GM18498 (cell line): ENCODE measurements at regions not wholly inside any gene's neighbourhood (a gene's known extent, or its start where the extent isn't known, plus 50 kb on each side); places are given as distances from the start of the nearest gene placed in this dataset.

Experiments
- ATAC-seq: cut with Tn5 transposase; IDR thresholded peaks from one replicate; pipeline ENCODE4 v1.9.1; 2021; ENCODE audit warnings: mild to moderate bottlenecking, moderate library complexity; ENCODE audit not compliant: unreplicated experiment

DNA sequence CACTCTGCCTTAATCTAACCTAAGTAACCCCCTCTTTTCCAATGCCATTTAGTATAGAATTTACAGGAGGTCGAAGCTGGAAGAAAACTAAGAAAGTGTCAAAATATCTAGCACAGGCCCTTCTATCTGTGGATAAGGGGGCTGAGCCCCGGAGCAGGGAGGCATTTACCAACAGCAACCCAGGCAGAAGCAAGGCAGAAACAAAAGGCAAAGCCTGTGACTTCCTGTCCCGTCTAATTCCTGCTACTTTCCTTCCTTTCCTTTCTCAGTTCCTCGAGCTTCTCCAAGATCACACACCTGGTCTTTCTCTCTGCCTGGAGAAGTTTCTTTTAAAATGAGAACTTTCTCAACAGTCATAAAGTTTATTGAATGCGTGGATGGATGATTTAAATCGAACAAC is 146.0 kb downstream of the FOXA2 start:
- no peak for ATAC-seq

DNA sequence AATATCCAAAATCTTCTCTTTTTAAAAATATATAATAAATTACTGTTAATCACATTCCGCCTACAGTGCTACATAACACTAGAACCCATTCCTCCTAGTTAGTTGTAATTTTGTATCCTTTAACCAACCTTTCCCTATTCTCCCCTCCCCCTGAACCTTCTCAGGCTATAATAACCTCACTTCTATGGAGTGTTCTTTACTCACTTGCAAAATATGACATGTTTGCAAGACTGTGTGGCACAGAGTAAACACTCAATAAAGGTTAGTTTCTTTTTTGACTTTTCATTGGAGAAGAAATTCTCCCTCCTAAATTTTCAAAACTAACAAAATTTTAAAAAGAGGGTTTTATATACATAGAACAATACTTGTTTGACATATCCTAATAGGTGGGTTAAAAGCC is 147.0 kb downstream of the FOXA2 start:
- ATAC-seq, result no peak

DNA sequence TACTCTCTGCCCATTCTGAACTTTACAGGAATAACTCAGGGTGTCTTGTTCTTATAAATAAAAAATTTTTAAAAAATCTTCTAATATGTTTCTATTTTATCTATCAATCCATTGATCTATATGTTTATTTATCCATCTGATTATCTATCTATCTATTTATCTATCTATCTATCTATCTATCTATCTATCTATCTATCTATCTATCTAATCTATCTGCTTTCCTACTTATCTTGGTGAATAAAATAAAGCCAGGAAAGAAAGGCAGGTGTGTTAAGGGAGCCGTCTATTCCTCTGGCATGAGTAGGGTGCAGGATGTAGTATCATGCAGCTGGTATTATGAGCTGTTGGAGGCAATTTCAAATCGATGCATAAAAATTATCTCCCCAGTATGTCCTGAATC is 153.0 kb downstream of the FOXA2 start:
- no peak for ATAC-seq

DNA sequence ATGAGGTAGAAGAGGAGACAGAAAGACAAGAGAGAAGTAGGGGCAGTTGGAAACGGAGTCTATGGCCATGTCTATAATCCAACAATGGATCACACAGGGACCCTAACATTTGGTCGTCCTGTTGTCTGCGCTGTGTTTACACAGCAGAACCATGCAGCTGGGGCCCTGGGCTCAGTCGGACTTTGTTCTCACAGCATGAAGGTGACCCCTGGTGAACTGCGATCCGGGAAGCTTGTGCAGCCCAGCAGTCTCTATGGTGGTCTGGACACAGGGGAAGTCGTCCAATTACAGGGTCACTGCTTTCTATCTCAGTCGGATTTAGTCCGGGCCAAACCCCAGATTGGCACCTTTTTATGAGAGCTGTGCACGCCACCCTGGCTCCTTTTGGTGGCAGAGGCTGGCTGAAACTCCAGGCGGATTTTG is 153.6 kb downstream of the FOXA2 start:
- no peak for ATAC-seq

DNA sequence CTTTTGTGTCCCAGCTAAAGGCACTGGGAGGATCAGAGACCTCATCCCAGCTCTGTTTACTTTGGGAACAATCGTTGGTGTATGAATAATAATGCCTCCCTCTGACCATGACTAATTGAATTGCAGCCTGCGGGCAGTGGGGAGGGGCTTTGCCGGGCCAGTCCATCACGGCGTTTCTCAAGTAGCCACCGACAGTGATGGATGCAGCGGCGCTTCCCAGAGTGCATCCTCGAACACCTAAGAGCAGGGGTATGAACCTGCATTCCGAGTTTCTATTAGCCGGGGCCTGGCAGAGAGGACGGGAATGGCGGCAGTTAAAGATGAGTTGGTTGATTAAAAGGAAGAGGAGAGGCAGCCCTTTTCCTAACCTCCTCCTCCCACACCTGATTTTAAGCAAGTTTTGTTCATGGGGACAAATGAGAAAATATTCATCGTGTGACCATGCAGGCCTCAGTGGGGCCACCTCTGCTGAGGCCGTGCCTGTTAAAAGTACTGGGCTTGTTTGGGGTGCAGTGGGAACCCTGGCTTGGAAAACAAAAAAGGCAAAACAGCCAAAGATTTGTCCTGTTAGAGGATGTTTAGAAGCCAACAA is 154.1 kb downstream of the FOXA2 start:
- no peak for ATAC-seq

DNA sequence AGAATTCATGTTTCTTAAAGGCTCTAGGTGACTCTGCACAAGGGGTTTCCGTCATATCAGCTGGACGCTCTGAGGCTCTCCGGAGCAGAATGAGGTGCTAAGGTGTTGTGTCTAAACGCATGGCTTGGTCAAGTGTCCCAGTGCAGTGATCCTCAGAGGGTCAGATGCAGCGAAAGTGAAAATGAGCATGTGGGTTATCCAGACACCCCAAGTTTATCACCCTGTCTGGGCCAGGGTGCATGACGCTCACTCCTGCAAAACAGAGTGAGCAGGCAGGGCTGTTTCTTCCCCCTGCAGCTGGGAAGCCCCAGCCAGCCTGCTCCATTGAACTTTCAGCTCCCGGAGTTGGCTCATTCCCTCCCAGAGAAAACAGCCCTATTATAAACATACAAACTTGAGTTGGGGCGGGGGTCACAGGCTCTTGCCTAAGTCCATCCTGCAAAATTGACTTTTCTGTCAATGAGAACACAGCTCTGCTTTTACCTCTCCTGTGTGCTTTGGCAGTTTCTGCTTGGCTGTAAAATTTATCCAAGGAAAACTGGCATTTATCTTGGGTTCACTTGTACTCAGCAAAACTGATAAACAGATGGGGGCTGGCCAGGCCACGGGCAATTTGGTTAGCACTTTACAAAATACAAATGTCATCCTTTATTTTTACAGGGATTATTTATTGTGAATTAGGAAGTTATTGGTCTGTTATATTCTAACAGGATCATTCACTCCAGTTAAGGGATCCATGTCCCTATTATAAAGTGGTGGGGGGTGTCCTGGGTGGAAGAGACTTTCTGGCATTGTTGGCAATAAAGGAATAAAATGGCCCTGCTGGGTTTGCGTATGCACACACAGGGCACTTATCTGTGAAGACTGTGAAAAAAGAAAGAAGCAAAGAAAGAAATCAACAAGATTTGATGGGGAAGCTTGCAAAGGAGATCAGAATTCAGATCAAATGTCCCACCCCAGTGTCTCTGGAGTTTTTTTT is 154.9 kb downstream of the FOXA2 start:
- no peak for ATAC-seq

DNA sequence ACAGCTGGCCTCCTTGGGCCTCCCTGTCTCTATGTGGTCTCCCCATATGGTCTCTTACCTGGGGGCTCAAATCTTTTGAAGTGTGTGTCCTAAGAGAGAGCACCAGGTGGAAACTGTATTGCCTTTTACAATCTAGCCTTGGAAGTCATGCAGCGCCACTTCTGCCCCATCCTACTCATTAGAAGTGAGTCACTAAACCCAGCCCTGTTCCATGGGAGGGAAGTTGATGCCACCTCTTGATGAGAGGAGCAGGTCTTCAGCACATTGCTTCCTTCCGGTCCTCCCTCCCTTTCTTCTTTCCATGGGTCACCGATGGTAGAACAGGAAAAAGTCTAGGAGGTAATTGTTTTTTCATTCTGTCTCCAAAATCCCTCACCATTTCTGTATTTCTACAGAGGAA is 156.3 kb downstream of the FOXA2 start:
- no peak for ATAC-seq

DNA sequence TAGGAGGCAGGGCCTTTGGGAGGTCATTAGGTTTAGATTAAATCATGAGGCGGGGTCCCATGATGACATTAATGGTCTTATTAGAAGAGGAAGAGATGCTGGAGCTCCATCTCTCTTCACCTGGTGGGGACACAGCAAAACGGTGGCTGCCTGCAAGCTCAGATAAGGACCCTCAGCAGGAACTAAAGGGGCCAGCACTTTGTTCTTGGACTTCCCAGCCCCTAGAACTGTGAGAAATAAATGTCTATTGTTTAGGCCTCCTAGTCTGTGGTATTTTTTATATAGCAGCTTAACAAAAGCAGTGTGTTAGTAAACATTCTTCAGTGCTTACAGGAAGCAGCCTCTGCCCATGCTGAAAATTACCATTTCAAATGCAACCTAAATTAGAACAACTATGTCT is 157.6 kb downstream of the FOXA2 start:
- no peak for ATAC-seq

DNA sequence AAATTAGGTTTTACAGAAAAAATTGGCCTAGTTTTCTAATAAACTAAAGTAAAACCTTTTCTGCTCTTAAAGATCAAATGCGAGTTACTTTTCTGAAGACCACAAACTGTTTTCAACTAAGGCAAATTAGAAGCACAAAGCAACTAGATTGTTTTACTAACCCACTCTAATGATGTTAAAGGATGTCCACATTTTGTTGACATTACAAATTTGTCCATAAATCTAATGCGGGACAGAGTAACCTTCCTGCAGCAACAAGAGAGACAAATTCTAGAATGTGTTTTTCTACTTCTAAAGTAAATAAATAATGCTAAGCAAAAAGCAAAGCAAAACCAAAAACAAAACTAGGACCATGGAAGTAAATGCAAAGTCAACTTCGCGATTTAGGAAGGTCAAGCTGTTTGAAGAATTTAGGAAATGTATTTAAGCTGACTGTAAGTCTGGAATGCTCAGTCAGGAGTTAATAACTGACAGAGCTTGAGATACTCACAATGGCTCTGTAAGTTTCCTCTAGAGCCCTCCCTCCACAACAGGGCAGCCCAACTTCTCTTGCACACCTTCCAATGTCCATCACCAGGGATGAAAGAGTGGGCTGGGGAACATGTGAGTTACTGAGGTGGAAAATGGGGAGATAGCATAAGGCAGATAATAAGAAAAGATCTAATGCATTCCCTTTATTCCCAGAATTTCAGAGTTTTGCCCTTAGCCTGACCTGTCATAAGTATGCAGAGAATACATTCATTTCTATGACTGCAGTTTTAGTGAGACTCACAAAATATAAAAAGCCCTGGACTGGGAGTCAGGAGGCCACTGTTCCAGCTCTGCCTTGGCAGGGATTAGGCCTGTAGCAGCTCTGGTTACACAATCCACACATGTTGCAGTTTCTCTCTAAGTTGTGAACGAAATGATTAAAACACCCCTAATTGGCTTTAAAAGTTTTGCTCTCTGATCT is 158.8 kb downstream of the FOXA2 start:
- ATAC-seq, result no peak

DNA sequence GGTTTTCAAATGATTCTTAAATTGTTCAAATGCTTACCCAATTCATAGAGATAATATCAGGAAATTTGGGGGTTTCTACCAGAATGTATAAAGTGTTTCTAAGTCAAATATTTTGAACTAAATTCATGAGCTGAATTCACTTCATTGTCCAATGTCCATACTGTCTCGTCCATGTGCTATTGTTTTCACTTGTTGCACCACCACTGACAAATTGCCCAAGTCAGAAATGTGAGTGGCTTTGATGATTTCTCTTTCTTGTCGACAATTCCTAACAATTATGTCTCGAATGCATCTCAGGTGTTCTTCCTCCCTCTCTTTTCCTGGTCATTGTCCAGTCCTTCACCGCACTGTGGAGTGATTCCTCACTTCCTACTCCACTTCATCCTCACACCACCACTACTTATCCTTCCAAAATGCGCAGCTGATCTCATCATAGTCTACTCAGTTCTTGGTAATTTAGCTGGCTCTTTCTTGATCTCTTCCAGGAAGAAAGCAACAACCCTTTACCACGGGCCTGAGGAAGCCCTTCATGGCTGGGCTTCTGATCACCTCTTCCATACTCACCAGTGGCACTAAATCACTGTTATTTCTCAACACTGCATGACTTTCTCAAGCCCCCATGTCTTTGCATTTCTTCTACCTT is 161.1 kb downstream of the FOXA2 start:
- no peak for ATAC-seq

DNA sequence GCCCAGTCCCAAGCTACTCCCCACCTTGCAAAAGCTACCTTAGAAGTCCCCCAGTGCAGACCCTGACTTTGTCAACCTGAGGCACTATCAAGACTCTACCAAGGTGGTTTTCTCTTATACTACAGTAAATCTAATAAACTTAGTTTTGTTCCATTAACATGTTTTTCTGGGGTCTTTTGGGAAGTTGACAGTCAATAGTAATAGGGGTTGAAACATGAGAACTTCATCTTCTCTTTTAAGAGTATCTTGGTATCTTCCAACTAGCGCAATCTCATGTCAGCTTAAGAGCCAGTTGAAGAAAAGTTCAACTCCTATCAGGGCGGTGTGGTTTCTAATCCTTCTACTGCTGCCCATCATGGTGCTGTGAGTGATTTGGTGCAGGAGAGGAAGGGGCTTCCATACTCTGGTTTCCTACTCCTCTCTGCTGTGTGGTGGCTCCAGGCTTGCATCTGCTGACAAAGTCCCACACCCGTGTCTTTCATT is 164.2 kb downstream of the FOXA2 start:
- no peak for ATAC-seq

DNA sequence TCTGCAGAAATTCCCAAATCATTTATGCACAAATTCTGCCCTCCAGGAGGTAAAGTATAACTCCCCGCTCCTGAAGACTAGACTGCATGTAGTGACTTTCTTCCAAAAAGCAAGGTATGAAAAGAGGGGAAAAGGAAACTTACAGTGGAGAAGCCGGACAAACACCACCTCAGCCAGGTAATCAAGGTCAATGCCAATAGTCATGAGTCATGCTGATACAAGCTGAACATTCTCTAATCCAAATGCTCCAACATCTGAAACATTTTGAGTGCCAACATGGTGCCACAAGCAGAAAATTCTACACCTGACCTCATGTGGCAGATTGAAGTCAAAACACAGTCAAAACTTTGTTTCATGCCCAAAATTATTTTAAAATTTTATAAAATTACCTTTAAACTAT is 165.6 kb downstream of the FOXA2 start:
- ATAC-seq, result no peak

DNA sequence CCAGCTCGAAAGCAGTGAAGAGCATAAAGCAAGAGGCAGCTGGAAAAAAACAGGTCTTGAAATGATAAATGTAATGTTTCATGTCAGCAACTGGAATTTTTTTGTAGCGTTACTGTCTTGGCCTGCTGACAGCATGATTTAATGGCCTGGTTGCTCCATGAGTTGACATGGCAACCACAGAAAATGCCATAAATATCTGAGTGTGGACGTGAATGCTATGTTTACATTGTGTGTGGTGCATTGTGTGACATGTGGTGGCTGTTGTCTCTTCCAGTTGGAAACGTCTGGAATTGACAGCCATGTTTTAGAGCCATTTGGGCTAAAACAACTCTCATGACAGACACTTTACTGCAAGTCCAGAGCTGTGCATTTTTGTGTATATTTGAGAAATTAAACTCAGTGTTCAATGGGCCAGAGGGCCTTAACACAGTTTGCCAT is 170.0 kb downstream of the FOXA2 start:
- ATAC-seq, result no peak

DNA sequence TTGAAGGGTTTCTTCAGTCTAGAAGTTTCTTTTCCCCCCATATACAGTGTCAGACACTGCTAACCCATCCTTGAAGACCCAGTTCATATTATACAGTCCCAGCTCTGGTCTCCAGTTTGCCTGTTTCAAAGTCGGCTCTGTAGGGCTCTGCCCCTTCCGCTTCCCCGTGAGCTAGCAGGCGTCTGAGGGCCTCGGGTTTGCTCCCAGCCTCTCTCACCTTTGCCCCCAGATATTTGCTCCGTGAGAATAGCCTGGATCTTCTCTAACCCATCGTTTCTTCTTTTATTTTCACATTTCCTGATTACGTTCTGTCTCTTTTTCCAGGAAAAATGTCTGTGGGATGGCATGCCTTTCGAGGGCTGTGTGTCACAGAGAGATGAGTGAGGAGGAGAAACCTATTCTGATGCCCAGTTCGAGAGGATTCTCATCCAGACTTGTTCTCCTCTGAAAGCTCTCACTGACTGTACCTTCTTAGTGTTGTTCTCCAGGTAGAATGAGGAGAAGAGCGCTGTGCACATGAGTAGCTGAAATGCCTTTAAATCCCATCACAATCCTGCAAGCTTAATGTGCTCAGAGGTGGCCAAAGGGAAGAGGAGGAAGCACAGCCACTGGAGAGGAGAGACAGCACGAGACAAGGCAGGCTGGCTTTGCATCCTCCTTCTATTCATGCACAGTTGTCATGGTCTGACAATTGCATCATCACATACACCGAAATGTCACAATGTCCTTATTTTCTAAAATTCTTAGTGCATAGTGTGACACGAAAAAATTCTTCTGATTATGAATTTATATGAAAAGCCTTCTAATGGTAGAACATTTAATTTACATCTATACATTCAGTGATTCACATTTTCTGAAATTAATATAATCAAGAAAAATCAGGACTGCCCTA is 171.1 kb downstream of the FOXA2 start:
- no peak for ATAC-seq

DNA sequence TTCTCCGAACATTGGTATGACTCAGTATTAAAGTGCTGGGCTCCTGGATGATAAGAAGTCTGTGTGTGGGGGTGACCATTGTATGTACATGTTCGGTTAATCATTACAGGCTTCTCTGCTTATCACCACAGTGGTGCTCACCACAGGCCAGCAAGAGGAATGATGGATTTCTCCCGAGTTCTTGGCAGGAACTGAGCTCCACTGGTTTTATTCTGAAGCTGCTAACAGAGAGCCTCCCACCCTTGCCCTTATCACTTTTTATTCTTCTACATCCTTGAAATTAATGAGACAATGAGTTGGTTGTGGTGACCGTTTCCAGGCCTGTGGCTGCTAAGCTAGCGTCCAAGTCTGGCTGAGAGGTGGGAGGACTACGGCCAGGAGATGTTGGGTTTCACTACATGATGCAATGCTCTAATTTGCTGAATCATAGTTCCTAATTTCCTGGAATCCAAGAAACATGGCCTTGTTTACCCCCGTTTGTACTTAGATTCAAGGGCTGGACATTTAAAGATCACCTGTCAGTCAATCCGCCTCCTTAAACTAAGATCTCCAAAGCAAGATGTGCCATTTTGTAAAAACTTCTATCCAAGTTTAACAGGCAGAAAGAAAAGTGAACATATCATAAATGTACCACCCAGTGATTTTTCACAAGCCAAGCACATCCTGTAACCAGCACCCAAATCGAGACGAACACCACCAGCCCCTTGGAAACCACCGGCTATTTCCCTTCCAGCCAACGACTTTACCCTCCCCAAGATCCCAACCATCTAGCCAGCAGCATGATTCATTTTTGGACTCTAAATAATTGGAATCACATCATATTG is 172.5 kb downstream of the FOXA2 start:
- no peak for ATAC-seq

DNA sequence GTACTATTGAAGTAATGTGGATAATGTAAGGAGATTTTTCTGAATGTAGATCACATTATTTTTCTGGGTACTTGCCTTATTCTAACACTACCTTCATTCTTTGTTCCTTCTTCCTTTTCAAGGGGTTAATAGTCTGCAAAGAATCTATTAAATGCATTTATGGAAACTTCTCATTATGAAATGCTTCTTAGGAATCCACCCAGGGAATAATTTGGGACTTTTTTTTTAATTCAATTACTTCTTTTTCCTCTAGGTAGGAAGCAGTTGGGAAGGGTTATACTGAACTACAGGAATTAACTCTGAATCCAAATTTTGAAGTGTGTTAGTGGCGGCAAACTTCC is 173.1 kb downstream of the FOXA2 start:
- no peak for ATAC-seq

DNA sequence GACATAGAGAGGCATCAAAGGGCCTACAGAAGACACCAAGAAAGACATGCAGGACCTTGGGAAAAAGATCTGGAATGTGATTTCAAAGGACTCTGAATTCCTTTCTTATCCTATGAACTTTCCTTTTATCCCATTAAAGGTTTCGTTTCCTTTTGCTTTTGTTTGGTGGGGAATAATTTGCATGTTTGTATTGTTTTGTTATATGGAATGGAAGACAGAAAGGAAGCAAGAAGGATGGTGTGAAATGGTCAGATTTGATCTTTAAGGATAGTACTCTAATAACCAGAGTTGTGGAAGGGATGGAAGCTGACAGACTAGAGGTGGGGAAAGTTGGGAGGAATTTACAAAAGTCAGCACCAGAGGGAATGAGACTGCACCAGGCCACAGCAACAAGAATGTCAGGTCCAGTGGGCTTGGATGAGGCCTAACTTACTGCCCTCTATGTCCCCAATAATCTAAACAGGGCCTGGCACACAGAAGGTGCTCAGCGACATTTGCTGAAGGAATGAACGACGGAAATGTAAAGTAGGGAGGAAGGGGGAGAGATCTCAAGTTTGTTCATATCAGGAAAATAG is 173.7 kb downstream of the FOXA2 start:
- no peak for ATAC-seq
